ENCODE measurements at regions not wholly inside any gene's neighbourhood (a gene's known extent, or its start where the extent isn't known, plus 50 kb on each side); places are given as distances from the start of the nearest gene placed in this dataset.
"Not testable (repeated sequence)": the region's sequence is repeated elsewhere in the genome, so short reads cannot be mapped to it uniquely, and the experiment has no call there.

DNA sequence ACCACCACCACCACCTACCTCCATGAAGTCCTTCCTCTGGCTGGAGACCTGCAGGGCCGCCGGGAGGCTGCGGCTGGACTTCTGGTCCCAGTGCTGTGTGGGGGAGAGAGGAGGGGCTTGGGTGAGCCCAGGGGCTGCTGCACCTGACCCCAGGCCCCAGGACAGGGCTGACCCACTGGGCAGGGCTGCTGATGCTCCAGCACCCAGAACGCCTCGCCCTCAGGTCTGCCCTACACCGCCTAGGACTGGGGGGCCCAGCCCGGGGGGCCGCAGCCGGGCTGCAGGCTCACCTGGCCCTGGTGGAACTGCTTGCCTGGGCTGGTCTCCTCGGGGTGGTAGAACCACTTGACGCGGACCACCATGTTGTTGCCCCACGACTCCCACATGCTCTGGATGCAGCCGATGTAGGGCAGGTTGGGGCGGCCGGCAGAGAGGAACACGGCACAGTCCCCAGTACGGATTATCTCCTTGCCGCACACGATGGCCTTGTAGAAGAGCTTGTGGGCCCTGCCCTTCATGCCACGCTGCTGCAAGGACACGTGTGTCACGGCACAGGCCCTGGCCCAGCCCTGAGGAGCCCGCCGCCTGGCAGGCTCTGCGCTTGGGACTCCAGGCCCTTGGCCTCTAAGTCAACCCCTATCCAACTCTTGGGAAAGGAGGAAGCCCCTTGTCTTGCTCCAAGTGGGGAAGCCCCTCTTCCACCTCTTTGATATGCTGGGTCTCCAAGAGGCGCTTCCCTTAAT is 429.9 kb upstream of the ZNF722 start:
- H3K9ac ChIP-seq (ENCODE audit: low read depth in 1 of 3, low read length in 3 of 3); H3K9me3 ChIP-seq (ENCODE audit: control insufficient read depth in 3 of 3, low read length in 3 of 3); H3K27ac ChIP-seq (ENCODE audit: low read depth, low read length); H3K27me3 ChIP-seq (ENCODE audit: control insufficient read depth in 3 of 3, insufficient read depth in 3 of 3, low read length in 3 of 3); H3K4me1 ChIP-seq (ENCODE audit: control insufficient read depth in 3 of 3, insufficient read depth in 3 of 3, low read length in 3 of 3); H3K4me3 ChIP-seq (ENCODE audit: low read length in 3 of 3); H3K36me3 ChIP-seq (ENCODE audit: control insufficient read depth in 3 of 3, insufficient read depth in 3 of 3, low read length in 3 of 3): not testable (repeated sequence)

DNA sequence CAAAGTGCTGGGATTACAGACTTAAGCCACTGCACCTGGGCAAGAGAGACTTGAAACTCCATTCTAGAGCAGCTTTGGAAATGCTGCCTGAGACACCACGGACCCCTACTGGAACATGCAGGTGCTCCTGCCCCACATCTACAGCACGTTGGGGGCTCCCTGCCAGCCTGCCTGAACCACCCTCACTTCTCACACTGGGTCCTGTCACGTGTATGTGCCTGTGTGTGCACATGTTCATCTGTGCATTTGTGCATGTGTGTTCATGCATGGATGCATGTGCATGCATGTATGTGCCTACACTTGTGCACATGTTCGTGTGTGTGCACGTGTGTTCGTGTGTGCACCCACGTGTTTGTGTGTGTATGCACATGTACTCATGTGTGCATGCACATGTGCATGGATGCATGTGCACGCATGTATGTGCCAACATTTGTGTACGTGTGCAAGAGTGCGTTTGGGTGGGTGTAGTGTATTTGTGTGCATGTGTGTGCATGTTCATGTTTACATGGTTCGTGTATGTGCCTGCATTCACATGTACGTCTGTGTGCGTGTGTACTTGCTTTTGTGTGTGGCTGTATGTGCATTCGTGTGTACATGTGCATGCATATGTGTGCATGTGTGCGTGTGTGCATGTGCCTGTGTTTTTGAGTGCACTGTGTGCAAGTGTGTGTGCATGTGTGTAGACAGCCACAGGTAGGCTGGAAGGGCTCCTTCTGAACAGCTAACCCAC is 428.1 kb upstream of the ZNF722 start:
- H3K4me3 ChIP-seq (ENCODE audit: low read length in 3 of 3), result peak overlapping the region in 2 of 3 donors; percentile 4 to 22
- not testable (repeated sequence) for H3K27me3 ChIP-seq (ENCODE audit: control insufficient read depth in 3 of 3, insufficient read depth in 3 of 3, low read length in 3 of 3); H3K36me3 ChIP-seq (ENCODE audit: control insufficient read depth in 3 of 3, insufficient read depth in 3 of 3, low read length in 3 of 3); H3K9me3 ChIP-seq (ENCODE audit: control insufficient read depth in 3 of 3, low read length in 3 of 3); H3K4me1 ChIP-seq (ENCODE audit: control insufficient read depth in 3 of 3, insufficient read depth in 3 of 3, low read length in 3 of 3); H3K9ac ChIP-seq (ENCODE audit: low read depth in 1 of 3, low read length in 3 of 3); H3K27ac ChIP-seq (ENCODE audit: low read depth, low read length)

DNA sequence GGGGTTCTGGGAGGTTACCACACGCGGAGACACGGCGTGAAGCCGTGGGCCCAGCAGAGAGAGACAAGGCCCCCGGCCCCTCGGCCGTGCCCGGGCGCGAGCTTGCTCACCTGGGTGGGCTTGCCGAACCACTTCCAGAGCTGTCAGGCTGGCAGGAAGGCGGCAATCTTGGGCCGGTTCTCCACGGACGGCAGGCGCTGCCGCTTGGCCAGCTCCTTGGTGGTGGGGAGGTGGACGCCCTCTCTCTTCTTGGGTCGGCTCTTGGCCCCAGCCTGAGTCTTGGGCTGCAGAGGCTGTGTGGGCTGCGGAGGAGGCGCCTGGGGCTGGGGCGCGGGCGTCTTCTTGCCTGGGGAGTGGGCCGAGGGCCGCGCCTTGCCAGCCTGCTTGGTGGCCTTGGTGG is 426.5 kb upstream of the ZNF722 start:
- not testable (repeated sequence) for H3K27me3 ChIP-seq (ENCODE audit: control insufficient read depth in 3 of 3, insufficient read depth in 3 of 3, low read length in 3 of 3); H3K27ac ChIP-seq (ENCODE audit: low read depth, low read length); H3K9ac ChIP-seq (ENCODE audit: low read depth in 1 of 3, low read length in 3 of 3); H3K4me1 ChIP-seq (ENCODE audit: control insufficient read depth in 3 of 3, insufficient read depth in 3 of 3, low read length in 3 of 3); H3K36me3 ChIP-seq (ENCODE audit: control insufficient read depth in 3 of 3, insufficient read depth in 3 of 3, low read length in 3 of 3); H3K4me3 ChIP-seq (ENCODE audit: low read length in 3 of 3); H3K9me3 ChIP-seq (ENCODE audit: control insufficient read depth in 3 of 3, low read length in 3 of 3)

DNA sequence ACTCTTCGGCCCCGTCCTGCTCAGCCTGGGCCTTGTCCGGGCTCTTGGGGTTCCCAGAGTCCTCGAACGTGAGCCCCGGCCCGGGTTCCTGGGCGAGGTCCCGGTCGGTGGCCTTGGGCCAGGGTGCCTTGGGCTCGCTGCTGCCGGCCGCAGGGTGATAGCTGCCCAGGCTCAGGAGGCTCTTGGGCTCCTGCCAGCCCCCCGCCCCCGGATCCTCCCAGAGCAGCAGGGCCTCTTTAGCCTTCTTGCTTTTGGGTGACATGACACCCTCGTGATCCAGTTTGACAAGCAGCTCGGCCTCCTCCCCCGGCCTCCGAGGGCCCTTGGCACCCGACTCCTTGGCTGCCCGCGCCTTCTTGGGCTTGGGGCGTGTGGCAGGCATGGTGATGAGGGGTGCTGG is 425.7 kb upstream of the ZNF722 start:
- not testable (repeated sequence) for H3K9ac ChIP-seq (ENCODE audit: low read depth in 1 of 3, low read length in 3 of 3); H3K27me3 ChIP-seq (ENCODE audit: control insufficient read depth in 3 of 3, insufficient read depth in 3 of 3, low read length in 3 of 3); H3K36me3 ChIP-seq (ENCODE audit: control insufficient read depth in 3 of 3, insufficient read depth in 3 of 3, low read length in 3 of 3); H3K27ac ChIP-seq (ENCODE audit: low read depth, low read length); H3K4me1 ChIP-seq (ENCODE audit: control insufficient read depth in 3 of 3, insufficient read depth in 3 of 3, low read length in 3 of 3); H3K9me3 ChIP-seq (ENCODE audit: control insufficient read depth in 3 of 3, low read length in 3 of 3); H3K4me3 ChIP-seq (ENCODE audit: low read length in 3 of 3)

DNA sequence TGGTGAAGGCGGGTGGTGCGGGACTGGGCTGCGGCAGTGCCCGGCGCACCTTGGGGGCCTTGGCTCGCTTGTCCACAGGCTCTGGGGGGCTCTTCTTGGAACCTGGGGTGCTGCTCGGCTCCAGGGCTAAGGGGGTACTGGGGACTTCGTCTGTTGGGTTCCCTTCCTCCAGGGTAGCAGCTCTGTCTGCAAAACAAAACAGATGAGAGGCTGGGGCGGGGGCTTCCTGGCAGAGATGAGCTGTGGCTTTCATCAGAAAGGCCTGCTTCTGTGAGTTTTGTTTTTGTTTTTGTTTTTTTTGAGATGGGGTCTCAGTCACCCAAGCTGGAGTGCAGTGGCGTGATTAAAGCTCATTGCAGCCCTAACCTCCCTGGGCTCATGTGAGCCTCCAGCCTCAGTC is 425.2 kb upstream of the ZNF722 start:
- not testable (repeated sequence) for H3K27ac ChIP-seq (ENCODE audit: low read depth, low read length); H3K27me3 ChIP-seq (ENCODE audit: control insufficient read depth in 3 of 3, insufficient read depth in 3 of 3, low read length in 3 of 3); H3K9ac ChIP-seq (ENCODE audit: low read depth in 1 of 3, low read length in 3 of 3); H3K36me3 ChIP-seq (ENCODE audit: control insufficient read depth in 3 of 3, insufficient read depth in 3 of 3, low read length in 3 of 3); H3K4me3 ChIP-seq (ENCODE audit: low read length in 3 of 3); H3K9me3 ChIP-seq (ENCODE audit: control insufficient read depth in 3 of 3, low read length in 3 of 3); H3K4me1 ChIP-seq (ENCODE audit: control insufficient read depth in 3 of 3, insufficient read depth in 3 of 3, low read length in 3 of 3)

DNA sequence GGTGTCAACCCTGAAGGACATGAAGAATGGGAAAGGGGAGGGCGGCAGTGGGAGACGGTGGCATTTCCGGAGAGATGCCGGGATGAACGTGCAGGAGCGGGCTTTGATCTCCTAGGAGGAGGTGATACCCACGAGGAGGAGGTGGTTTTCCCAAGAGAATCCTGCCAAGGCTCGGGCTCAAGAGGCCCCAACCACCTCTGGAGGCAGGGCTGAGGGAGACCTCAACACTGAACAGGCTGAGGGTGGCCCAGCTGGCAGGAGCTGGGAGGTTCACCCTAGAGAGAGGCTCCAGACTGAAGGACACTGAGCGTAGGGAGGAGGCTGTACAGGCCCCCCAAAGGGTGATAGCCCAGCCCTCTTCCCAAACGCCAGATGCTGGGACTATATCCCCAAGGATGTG is 422.2 kb upstream of the ZNF722 start:
- H3K36me3 ChIP-seq (ENCODE audit: control insufficient read depth in 3 of 3, insufficient read depth in 3 of 3, low read length in 3 of 3); H3K9me3 ChIP-seq (ENCODE audit: control insufficient read depth in 3 of 3, low read length in 3 of 3); H3K4me1 ChIP-seq (ENCODE audit: control insufficient read depth in 3 of 3, insufficient read depth in 3 of 3, low read length in 3 of 3); H3K27me3 ChIP-seq (ENCODE audit: control insufficient read depth in 3 of 3, insufficient read depth in 3 of 3, low read length in 3 of 3); H3K9ac ChIP-seq (ENCODE audit: low read depth in 1 of 3, low read length in 3 of 3); H3K27ac ChIP-seq (ENCODE audit: low read depth, low read length); H3K4me3 ChIP-seq (ENCODE audit: low read length in 3 of 3): not testable (repeated sequence)

DNA sequence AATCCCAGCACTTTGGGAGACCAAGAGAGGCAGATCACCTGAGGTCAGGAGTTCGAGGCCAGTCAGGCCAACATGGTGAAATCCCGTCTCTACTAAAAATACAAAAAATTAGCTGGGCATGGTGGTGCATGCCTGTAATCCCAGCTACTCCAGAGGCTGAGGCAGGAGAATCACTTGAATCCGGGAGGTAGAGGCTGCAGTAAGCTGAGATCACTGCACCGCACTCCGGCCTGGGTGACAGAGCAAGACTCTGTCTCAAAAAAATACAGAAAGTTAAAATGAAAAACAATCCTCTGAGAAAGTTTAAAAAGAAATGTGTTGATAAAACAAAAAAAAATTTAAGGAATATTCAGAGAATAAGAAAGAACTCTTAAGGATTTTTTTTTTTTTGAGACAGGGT is 421.6 kb upstream of the ZNF722 start:
- not testable (repeated sequence) for H3K27me3 ChIP-seq (ENCODE audit: control insufficient read depth in 3 of 3, insufficient read depth in 3 of 3, low read length in 3 of 3); H3K27ac ChIP-seq (ENCODE audit: low read depth, low read length); H3K4me3 ChIP-seq (ENCODE audit: low read length in 3 of 3); H3K36me3 ChIP-seq (ENCODE audit: control insufficient read depth in 3 of 3, insufficient read depth in 3 of 3, low read length in 3 of 3); H3K4me1 ChIP-seq (ENCODE audit: control insufficient read depth in 3 of 3, insufficient read depth in 3 of 3, low read length in 3 of 3); H3K9ac ChIP-seq (ENCODE audit: low read depth in 1 of 3, low read length in 3 of 3); H3K9me3 ChIP-seq (ENCODE audit: control insufficient read depth in 3 of 3, low read length in 3 of 3)

DNA sequence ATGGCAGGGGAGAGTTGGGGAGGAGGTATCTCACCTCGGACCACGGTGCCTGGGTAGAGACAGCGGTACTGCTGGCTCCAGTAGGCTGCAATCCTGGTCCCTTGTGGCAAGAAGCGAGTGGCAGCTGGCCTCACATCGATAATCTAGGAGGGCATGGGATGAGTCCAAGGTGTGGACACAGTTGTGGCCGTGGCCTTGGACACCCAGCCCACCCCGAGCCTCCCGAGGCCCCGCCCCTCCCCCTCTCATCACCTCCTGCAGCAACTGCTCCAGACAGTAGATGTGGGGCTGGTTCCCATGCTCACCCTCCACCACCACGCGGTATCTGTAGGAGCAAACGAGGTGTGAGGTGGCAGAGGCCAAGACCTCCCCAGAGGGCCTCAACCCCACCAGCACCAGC is 418.6 kb upstream of the ZNF722 start:
- not testable (repeated sequence) for H3K36me3 ChIP-seq (ENCODE audit: control insufficient read depth in 3 of 3, insufficient read depth in 3 of 3, low read length in 3 of 3); H3K9me3 ChIP-seq (ENCODE audit: control insufficient read depth in 3 of 3, low read length in 3 of 3); H3K4me3 ChIP-seq (ENCODE audit: low read length in 3 of 3); H3K4me1 ChIP-seq (ENCODE audit: control insufficient read depth in 3 of 3, insufficient read depth in 3 of 3, low read length in 3 of 3); H3K9ac ChIP-seq (ENCODE audit: low read depth in 1 of 3, low read length in 3 of 3); H3K27ac ChIP-seq (ENCODE audit: low read depth, low read length); H3K27me3 ChIP-seq (ENCODE audit: control insufficient read depth in 3 of 3, insufficient read depth in 3 of 3, low read length in 3 of 3)

DNA sequence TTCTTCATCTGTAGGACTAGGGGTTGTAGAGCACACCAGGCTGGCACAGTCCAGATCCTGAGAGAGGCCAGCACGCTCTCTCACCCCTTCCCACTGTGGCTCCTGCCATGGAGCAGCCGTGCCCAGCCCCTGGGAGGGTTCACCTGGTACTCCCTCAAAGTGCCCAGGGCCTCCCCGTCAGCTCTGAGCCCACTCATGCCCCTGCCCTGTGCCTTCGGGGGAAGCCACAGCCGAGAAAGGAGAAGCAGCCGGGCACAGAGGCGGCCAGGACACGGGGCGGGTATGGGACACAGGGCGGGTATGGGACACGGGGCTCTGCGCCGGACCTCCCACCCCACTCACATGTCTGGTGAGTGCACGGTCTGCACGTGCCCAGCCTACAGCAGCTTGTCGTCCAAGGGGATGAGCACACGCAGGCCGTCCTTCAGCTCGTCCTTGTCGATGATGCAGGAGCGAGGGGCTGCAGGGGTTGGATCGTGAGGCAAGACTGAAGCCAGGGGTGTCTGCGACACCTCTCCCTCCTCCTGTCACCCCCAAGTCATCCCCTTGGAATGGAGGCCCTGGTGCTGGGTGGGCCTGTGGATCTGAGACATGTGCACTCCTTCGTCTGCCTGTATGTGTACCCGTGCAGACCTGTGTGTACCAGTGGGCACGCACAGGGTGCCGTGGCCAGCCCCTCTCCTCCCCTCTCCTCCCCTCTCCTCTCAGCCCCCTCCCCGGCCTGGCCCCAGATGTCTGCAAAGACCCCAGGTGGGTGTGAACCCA is 417.9 kb upstream of the ZNF722 start:
- not testable (repeated sequence) for H3K36me3 ChIP-seq (ENCODE audit: control insufficient read depth in 3 of 3, insufficient read depth in 3 of 3, low read length in 3 of 3); H3K9ac ChIP-seq (ENCODE audit: low read depth in 1 of 3, low read length in 3 of 3); H3K4me3 ChIP-seq (ENCODE audit: low read length in 3 of 3); H3K27me3 ChIP-seq (ENCODE audit: control insufficient read depth in 3 of 3, insufficient read depth in 3 of 3, low read length in 3 of 3); H3K27ac ChIP-seq (ENCODE audit: low read depth, low read length); H3K4me1 ChIP-seq (ENCODE audit: control insufficient read depth in 3 of 3, insufficient read depth in 3 of 3, low read length in 3 of 3); H3K9me3 ChIP-seq (ENCODE audit: control insufficient read depth in 3 of 3, low read length in 3 of 3)

DNA sequence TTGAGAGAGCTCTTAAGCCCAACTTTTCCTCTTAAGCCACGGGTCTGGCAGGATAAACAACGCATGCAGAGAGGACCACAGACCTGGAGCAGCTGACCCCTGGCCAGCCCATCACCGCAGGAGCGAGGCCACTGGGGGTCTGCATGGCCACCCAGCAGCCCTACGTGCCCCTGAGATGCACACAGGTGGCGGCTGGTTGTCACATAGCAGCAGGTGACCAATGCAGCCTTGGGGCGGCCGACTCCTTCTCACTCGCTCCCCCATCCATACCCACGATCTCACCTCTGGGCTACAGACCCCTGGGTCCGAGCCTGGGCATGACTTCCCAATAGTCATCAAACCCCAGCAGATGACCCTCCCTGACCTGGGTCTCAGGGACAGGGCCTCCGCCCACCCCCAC is 415.9 kb upstream of the ZNF722 start:
- not testable (repeated sequence) for H3K4me1 ChIP-seq (ENCODE audit: control insufficient read depth in 3 of 3, insufficient read depth in 3 of 3, low read length in 3 of 3); H3K9me3 ChIP-seq (ENCODE audit: control insufficient read depth in 3 of 3, low read length in 3 of 3)

More for the DNA sequence above, 415.9 kb upstream of the ZNF722 start:
- not testable (repeated sequence) for H3K27me3 ChIP-seq (ENCODE audit: control insufficient read depth in 3 of 3, insufficient read depth in 3 of 3, low read length in 3 of 3); H3K9ac ChIP-seq (ENCODE audit: low read depth in 1 of 3, low read length in 3 of 3); H3K4me3 ChIP-seq (ENCODE audit: low read length in 3 of 3); H3K36me3 ChIP-seq (ENCODE audit: control insufficient read depth in 3 of 3, insufficient read depth in 3 of 3, low read length in 3 of 3); H3K27ac ChIP-seq (ENCODE audit: low read depth, low read length)
